B cell (primary cell): ENCODE measurements at regions not wholly inside any gene's neighbourhood (a gene's known extent, or its start where the extent isn't known, plus 50 kb on each side); places are given as distances from the start of the nearest gene placed in this dataset.

Experiments
- ATAC-seq: fragments of 200-7000 bp; cut with Tn5 transposase; one replicate; pipeline ENCODE4 v1.10.0; 2021; ENCODE audit warnings: low read depth, mild to moderate bottlenecking, moderate number of reproducible peaks, moderate library complexity
- CTCF ChIA-PET: fragments of 350-600 bp; sonication (Branson Sonifier 250); formaldehyde crosslinking; loops from one replicate; lab custom pipeline; 2021; ENCODE audit warnings: antibody characterized with exemption, inconsistent platforms; lab: Charles Lee
- POLR2A ChIA-PET: fragments of 350-600 bp; sonication (Branson Sonifier 250); formaldehyde crosslinking; loops from one replicate; lab custom pipeline; 2021; ENCODE audit warnings: antibody characterized with exemption; lab: Charles Lee
- DNase-seq: peaks from one replicate; pipeline ENCODE4 v3.0.0; 2013
- H2AFZ ChIP-seq: 2 replicates; pipeline ENCODE4 v1.6.1; 2012; ENCODE audit warnings: mild to moderate bottlenecking, low read depth, low read length; ENCODE audit not compliant: insufficient read depth, poor library complexity, severe bottlenecking
- H3K27ac ChIP-seq, 2 donors: 1 replicate in 1 of 2; 2 replicates in 1 of 2; pipeline ENCODE4 v1.5.1; 2012 to 2013; ENCODE audit warnings: low read length in 2 of 2, mild to moderate bottlenecking in 2 of 2, moderate library complexity in 1 of 2
- H3K27me3 ChIP-seq, 4 experiments: fragments of 200-600 bp in 1 of 4; sonication (generic) in 1 of 4; replicated peaks in 1 of 4; 1 replicate in 2 of 4; 2 replicates in 2 of 4; pipeline versions ENCODE4 v1.6.1 to v1.7.0; 2013 to 2016; ENCODE audit warnings: low read length in 3 of 4, mild to moderate bottlenecking in 2 of 4, mixed read lengths in 1 of 4, moderate library complexity in 1 of 4; ENCODE audit not compliant: insufficient read depth in 4 of 4, control insufficient read depth in 3 of 4; ENCODE audit errors: control extremely low read depth in 1 of 4
- H3K36me3 ChIP-seq, 2 experiments: replicated peaks in 1 of 2; 1 replicate in 1 of 2; 2 replicates in 1 of 2; pipeline versions ENCODE4 v1.6.1 to v1.7.1; 2013; ENCODE audit warnings: low read length in 1 of 2; ENCODE audit not compliant: insufficient read depth in 2 of 2, control insufficient read depth in 1 of 2; ENCODE audit errors: control extremely low read depth in 1 of 2, extremely low read depth in 1 of 2
- H3K4me1 ChIP-seq, 2 donors: fragments of 200-600 bp in 1 of 2; sonication (generic) in 1 of 2; 1 replicate in 1 of 2; 2 replicates in 1 of 2; pipeline versions ENCODE4 v1.5.1 to v1.6.1; 2013 to 2017; ENCODE audit warnings: low read length in 2 of 2; ENCODE audit not compliant: control insufficient read depth in 2 of 2, insufficient read depth in 2 of 2
- H3K4me2 ChIP-seq: replicated peaks from 2 replicates; pipeline ENCODE3; 2012; ENCODE audit warnings: mild to moderate bottlenecking, low read depth, low read length; ENCODE audit not compliant: poor library complexity, severe bottlenecking
- H3K4me3 ChIP-seq, 5 experiments: fragments of 200-600 bp in 1 of 5; sonication (generic) in 1 of 5; 1 replicate in 3 of 5; 2 replicates in 2 of 5; pipeline versions ENCODE4 v1.5.1 to v1.7.0; 2011 to 2016; ENCODE audit warnings: low read length in 4 of 5, mild to moderate bottlenecking in 4 of 5, low read depth in 2 of 5, control low read depth in 1 of 5, moderate library complexity in 1 of 5; ENCODE audit not compliant: insufficient read depth in 1 of 5; ENCODE audit errors: control extremely low read depth in 1 of 5, extremely low read depth in 1 of 5
- H3K79me2 ChIP-seq: fragments of 200-600 bp; sonication (generic); one replicate; pipeline ENCODE4 v1.6.0; 2016; ENCODE audit warnings: low read length; ENCODE audit not compliant: control insufficient read depth, insufficient read depth
- H3K9ac ChIP-seq: fragments of 200-600 bp; sonication (generic); 2 replicates; pipeline ENCODE4 v1.6.1; 2017; ENCODE audit warnings: mild to moderate bottlenecking, low read length, moderate library complexity
- H3K9me3 ChIP-seq, 3 donors: one replicate each; pipeline versions ENCODE4 v1.6.1 to v1.7.1; 2013; ENCODE audit warnings: low read length in 2 of 3; ENCODE audit not compliant: control insufficient read depth in 2 of 3, insufficient read depth in 1 of 3; ENCODE audit errors: control extremely low read depth in 1 of 3
- H4K20me1 ChIP-seq: 2 replicates; pipeline ENCODE4 v1.6.0; 2012; ENCODE audit warnings: mild to moderate bottlenecking, low read length; ENCODE audit not compliant: insufficient read depth, control insufficient read depth, poor library complexity, severe bottlenecking
- H3K27ac Mint-ChIP-seq: one replicate; pipeline ENCODE4 v1.8.0; 2021; ENCODE audit warnings: mixed read lengths
- H3K27me3 Mint-ChIP-seq: one replicate; pipeline ENCODE4 v1.8.0; 2021; ENCODE audit warnings: mixed read lengths
- H3K4me1 Mint-ChIP-seq: one replicate; pipeline ENCODE4 v1.8.0; 2021; ENCODE audit warnings: mixed read lengths
- H3K4me3 Mint-ChIP-seq: one replicate; pipeline ENCODE4 v1.8.0; 2021; ENCODE audit warnings: mixed read lengths
- H3K9me3 Mint-ChIP-seq: one replicate; pipeline ENCODE4 v1.8.0; 2022; ENCODE audit warnings: mixed read lengths; ENCODE audit not compliant: insufficient read depth
- CTCF ChIP-seq: fragments of 200-600 bp; IDR thresholded peaks from one replicate; pipeline ENCODE4 v1.8.0; 2022; ENCODE audit warnings: antibody characterized with exemption, mild to moderate bottlenecking
- EZH2 ChIP-seq: IDR thresholded peaks from 2 replicates; pipeline ENCODE4 v1.6.1; 2012; ENCODE audit warnings: borderline replicate concordance, low read depth, mild to moderate bottlenecking, moderate library complexity, low read length; ENCODE audit not compliant: insufficient read depth, poor library complexity, severe bottlenecking
- WGBS: methylation state at CpG from one replicate; pipeline ENCODE4 v1.1.5; 2013; ENCODE audit warnings: missing lambda C conversion rate; ENCODE audit not compliant: insufficient coverage; 5-methylcytosine and 5-hydroxymethylcytosine counted together
- intact Hi-C: fragments of 100-400 bp; cut with micrococcal nuclease; formaldehyde crosslinking; loops from one replicate; pipeline ENCODE4 v1.10.0; 2022

- ATAC-seq: no peak
- intact Hi-C loops: no loop called here
- Mint-ChIP-seq H3K4me1 (no peaks in the 10 kb centered on the region), H3K9me3 (no peaks in the 10 kb centered on the region), H3K4me3 (no peak overlapping the region), H3K27me3 (no peaks in the 10 kb centered on the region), H3K27ac (no peak overlapping the region)
- no peak for DNase-seq
- TF ChIP-seq CTCF (no peak), EZH2 (no peak)
- CTCF ChIA-PET: no interaction called here
- no peaks in the 10 kb centered on the region for H3K36me3 ChIP-seq
- no peaks in the 10 kb centered on the region for H3K9me3 ChIP-seq
- no peaks in the 10 kb centered on the region for H4K20me1 ChIP-seq
- H3K27ac ChIP-seq: no peak overlapping the region
- H3K4me1 ChIP-seq: no peaks in the 10 kb centered on the region
- no peak overlapping the region for H3K4me3 ChIP-seq
- H3K4me2 ChIP-seq: no peak overlapping the region
- no peak overlapping the region for H2AFZ ChIP-seq
- no CpG with 5 or more reads among the region's 3 CpGs for WGBS
- H3K79me2 ChIP-seq: no peaks in the 10 kb centered on the region
- POLR2A ChIA-PET: no interaction called here
- H3K9ac ChIP-seq: no peak overlapping the region
- no peaks in the 10 kb centered on the region for H3K27me3 ChIP-seq
Measured at GRCh38 chr3:84260596-84260995, 698.2 kb upstream of the CADM2 start.

- no peaks in the 10 kb centered on the region for H3K27me3 ChIP-seq
- WGBS: no CpG with 5 or more reads among the region's 4 CpGs
- no peaks in the 10 kb centered on the region for H3K27me3 Mint-ChIP-seq
- DNase-seq: no peak
- no peak overlapping the region for H3K4me3 Mint-ChIP-seq
- no peak for TF ChIP-seq EZH2
- TF ChIP-seq CTCF: no peak
- no peaks in the 10 kb centered on the region for H3K9me3 ChIP-seq
- POLR2A ChIA-PET: no interaction called here
- no peaks in the 10 kb centered on the region for H4K20me1 ChIP-seq
- no peak overlapping the region for H3K27ac Mint-ChIP-seq
- no peak overlapping the region for H3K27ac ChIP-seq
- no peak overlapping the region for H3K4me2 ChIP-seq
- no peak for ATAC-seq
- no peaks in the 10 kb centered on the region for H3K79me2 ChIP-seq
- intact Hi-C loops: no loop called here
- CTCF ChIA-PET: interaction anchor here (0.7 kb wide), 1 partner anchor 9 kb away, joined by 3 read pairs; no protein-coding TSS in a partner anchor
- no peak overlapping the region for H2AFZ ChIP-seq
- H3K36me3 ChIP-seq: no peaks in the 10 kb centered on the region
- peaks cover 3% of the 10 kb centered on the region for H3K9me3 Mint-ChIP-seq
- H3K4me1 ChIP-seq: no peaks in the 10 kb centered on the region
- no peaks in the 10 kb centered on the region for H3K4me1 Mint-ChIP-seq
- no peak overlapping the region for H3K4me3 ChIP-seq
- H3K9ac ChIP-seq: no peak overlapping the region
Measured at GRCh38 chr3:84265768-84266167, 693.0 kb upstream of the CADM2 start.
